Naive B cell (primary cell): ENCODE measurements at regions not wholly inside any gene's neighbourhood (a gene's known extent, or its start where the extent isn't known, plus 50 kb on each side); places are given as distances from the start of the nearest gene placed in this dataset.

Experiments used
- ATAC-seq, 2 donors: fragments of 150-1000 bp; cut with Tn5 transposase; 2 replicates each; pipeline ENCODE4 v1.10.0; 2021; ENCODE audit warnings: low read depth in 2 of 2, mild to moderate bottlenecking in 2 of 2, moderate library complexity in 2 of 2
- DNase-seq: peaks from one replicate; pipeline ENCODE4 v3.0.0; 2022
- H3K27ac Mint-ChIP-seq, 6 donors: one replicate each; pipeline ENCODE4 v1.8.0; 2020 to 2022; ENCODE audit warnings: mild to moderate bottlenecking in 6 of 6, mixed read lengths in 6 of 6, moderate library complexity in 5 of 6, inconsistent platforms in 2 of 6
- H3K27me3 Mint-ChIP-seq, 3 donors: one replicate each; pipeline ENCODE4 v1.8.0; 2021 to 2022; ENCODE audit warnings: mixed read lengths in 3 of 3, mild to moderate bottlenecking in 1 of 3
- H3K36me3 Mint-ChIP-seq, 2 donors: one replicate each; pipeline ENCODE4 v1.8.0; 2020 to 2022; ENCODE audit warnings: mixed read lengths in 2 of 2, inconsistent platforms in 1 of 2, mild to moderate bottlenecking in 1 of 2
- H3K4me1 Mint-ChIP-seq, 3 donors: one replicate each; pipeline ENCODE4 v1.8.0; 2020 to 2022; ENCODE audit warnings: mixed read lengths in 3 of 3, inconsistent platforms in 1 of 3, mild to moderate bottlenecking in 1 of 3, moderate library complexity in 1 of 3
- H3K4me3 Mint-ChIP-seq, 8 donors: one replicate each; pipeline ENCODE4 v1.8.0; 2020 to 2022; ENCODE audit warnings: mild to moderate bottlenecking in 8 of 8, mixed read lengths in 8 of 8, moderate library complexity in 8 of 8, inconsistent platforms in 2 of 8
- H3K9me3 Mint-ChIP-seq, 7 donors: one replicate each; pipeline ENCODE4 v1.8.0; 2020 to 2022; ENCODE audit warnings: mixed read lengths in 7 of 7, mild to moderate bottlenecking in 5 of 7, inconsistent platforms in 2 of 7, moderate library complexity in 1 of 7

DNA sequence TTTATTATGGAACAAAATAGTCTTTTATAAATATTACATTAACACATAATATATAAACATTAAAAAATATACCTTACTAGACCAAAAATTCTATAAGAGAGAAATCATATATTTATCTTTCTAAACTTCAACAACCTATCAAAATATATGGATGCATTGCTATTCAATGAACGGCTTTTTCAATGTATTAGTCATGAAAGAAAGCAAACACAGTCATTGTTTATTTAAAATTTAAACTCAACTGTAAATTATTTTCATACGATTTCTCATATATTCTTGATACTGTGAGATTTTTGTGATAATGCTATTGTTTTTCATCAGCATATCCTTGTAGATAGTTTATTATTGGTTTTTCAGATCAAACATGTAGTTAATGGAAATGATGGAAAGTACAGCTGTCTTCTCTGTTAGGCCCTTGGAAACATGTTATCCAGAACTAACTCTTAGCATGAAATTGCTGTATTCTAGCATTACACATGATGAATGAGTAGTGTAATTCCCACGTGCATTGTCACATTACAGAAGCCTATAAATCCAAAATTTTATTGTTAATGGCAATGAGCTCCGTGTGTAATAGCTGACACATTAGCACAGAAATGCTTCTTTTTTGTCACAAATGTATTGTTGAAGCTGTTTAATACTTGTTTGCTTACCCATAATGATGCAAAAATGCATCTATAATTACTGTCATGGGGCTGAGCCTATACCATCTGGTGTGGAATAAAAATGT, 1639.9 kb downstream of the SLITRK5 start:
- no peak for ATAC-seq
- Mint-ChIP-seq H3K36me3 (no peaks in the 10 kb centered on the region), H3K9me3 (peaks cover 0 to 8% (median 2%) of the 10 kb centered on the region in 7 donors), H3K4me3 (no peak overlapping the region), H3K27ac (no peak overlapping the region), H3K4me1 (no peaks in the 10 kb centered on the region), H3K27me3 (no peaks in the 10 kb centered on the region)
- DNase-seq: no peak

DNA sequence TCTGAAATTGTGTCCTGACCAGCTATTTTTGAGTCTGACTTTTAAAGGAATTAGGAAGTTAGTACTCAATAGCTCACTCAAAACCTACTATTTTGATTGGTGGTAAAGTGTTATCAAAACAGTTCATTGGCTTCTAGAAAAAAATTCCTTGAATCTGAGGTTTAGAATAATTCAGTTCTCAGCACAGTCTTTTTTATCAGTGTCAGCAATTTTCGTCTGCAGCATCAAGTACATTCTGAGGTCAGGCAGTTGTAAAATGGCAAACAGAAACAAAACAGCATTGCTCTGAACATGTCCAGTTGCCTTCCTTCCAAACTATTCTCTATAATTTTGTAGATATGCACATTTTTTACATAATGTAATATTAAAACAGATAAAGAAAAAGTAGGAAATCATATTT, 1644.1 kb downstream of the SLITRK5 start:
- no peak for ATAC-seq
- no peak overlapping the region for H3K4me3 Mint-ChIP-seq
- H3K36me3 Mint-ChIP-seq: no peaks in the 10 kb centered on the region
- H3K9me3 Mint-ChIP-seq: peaks cover 0 to 10% (median 3%) of the 10 kb centered on the region in 7 donors
- H3K27ac Mint-ChIP-seq: no peak overlapping the region
- H3K4me1 Mint-ChIP-seq: no peaks in the 10 kb centered on the region
- no peaks in the 10 kb centered on the region for H3K27me3 Mint-ChIP-seq
- DNase-seq: no peak

DNA sequence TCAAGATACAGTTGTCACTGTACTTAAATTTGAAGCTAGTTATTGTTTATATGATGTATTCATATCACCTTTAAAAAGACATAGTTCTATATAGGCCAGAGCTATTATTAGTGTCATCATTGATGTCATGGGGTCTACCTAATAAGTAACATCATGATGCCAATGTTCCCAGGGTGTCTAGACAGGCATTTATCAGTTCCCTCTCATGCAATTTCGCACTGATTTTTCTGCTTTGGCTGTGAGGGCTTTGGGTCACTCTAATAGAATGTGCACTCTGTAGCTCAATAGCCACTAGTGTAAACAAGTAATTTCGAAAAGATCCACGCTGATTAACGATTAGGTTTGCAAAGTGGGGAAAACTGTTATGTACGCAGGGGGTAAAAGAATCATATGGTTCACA, 1651.3 kb downstream of the SLITRK5 start:
- Mint-ChIP-seq H3K27ac (no peak overlapping the region), H3K27me3 (no peaks in the 10 kb centered on the region), H3K9me3 (peaks cover 0 to 7% (median 0%) of the 10 kb centered on the region in 7 donors), H3K4me3 (no peak overlapping the region), H3K36me3 (no peaks in the 10 kb centered on the region), H3K4me1 (no peaks in the 10 kb centered on the region)
- no peak for ATAC-seq
- DNase-seq: no peak

DNA sequence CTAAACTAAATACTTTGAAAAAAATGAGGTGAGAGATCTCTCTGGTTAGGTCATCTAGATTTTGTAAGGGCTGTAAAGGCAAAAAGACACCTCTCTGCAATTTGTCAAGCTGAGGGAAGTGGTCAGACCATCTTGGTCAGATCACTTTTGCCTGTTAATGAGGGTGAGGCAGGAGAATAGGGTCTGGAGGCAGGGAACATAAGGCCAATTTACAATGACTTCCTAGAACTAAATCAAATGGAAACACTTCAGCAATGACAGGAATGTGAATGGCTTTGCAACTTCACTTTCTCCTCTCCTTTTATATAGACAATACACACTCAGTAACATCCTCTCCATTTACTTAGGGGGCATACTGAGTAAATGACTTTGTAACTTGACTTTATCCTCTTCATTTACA, 1653.4 kb downstream of the SLITRK5 start:
- Mint-ChIP-seq H3K27me3 (no peaks in the 10 kb centered on the region), H3K9me3 (peaks cover 0 to 7% (median 0%) of the 10 kb centered on the region in 7 donors), H3K27ac (no peak overlapping the region), H3K36me3 (no peaks in the 10 kb centered on the region), H3K4me3 (no peak overlapping the region), H3K4me1 (no peaks in the 10 kb centered on the region)
- no peak for DNase-seq
- no peak for ATAC-seq

DNA sequence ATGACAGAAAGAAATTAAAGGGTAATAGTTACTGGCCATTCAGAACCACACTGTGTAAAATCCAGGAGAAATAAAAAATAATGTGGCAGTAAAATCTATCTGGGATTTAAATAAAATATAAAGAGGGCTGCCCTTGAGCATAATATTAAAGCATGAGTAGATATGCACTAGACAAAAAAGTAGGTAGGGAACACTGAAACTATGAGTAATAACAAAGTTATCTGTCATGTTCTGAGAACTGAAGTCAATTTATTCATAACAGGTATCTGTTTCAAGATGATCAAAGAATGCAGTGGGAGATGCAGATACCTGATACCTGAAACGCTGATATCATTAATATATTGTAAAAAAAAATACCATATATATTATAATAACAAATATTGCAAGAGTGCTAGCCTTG, 1672.0 kb downstream of the SLITRK5 start:
- no peaks in the 10 kb centered on the region for H3K36me3 Mint-ChIP-seq
- no peak overlapping the region for H3K27ac Mint-ChIP-seq
- peaks cover 0 to 5% (median 0%) of the 10 kb centered on the region in 7 donors for H3K9me3 Mint-ChIP-seq
- H3K4me3 Mint-ChIP-seq: no peak overlapping the region
- no peaks in the 10 kb centered on the region for H3K4me1 Mint-ChIP-seq
- DNase-seq (no peak), ATAC-seq (no peak)
- H3K27me3 Mint-ChIP-seq: no peaks in the 10 kb centered on the region

DNA sequence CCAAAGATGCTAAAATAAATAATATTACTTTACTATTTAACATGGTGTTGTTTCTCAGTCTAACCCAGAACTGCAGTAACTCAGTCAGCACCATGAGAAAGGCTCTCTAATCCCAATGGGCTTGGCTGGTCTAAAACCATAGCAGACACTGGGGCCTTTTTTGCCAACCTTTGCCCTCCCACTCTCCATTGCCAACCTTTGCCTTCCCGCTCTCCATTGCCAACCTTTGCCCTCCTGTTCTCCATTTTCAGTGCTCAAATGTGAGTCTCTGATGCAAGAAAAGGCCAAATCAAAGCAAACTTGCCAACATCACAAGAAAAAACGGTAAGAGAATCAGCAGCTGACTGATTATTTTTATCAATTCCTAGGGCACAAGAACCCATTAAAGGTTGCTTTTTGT, 1681.2 kb downstream of the SLITRK5 start:
- ATAC-seq (no peak), DNase-seq (no peak)
- no peaks in the 10 kb centered on the region for H3K4me1 Mint-ChIP-seq
- H3K4me3 Mint-ChIP-seq: no peak overlapping the region
- H3K9me3 Mint-ChIP-seq: peaks cover 0 to 6% (median 2%) of the 10 kb centered on the region in 7 donors
- H3K27me3 Mint-ChIP-seq: no peaks in the 10 kb centered on the region
- no peak overlapping the region for H3K27ac Mint-ChIP-seq
- H3K36me3 Mint-ChIP-seq: no peaks in the 10 kb centered on the region

DNA sequence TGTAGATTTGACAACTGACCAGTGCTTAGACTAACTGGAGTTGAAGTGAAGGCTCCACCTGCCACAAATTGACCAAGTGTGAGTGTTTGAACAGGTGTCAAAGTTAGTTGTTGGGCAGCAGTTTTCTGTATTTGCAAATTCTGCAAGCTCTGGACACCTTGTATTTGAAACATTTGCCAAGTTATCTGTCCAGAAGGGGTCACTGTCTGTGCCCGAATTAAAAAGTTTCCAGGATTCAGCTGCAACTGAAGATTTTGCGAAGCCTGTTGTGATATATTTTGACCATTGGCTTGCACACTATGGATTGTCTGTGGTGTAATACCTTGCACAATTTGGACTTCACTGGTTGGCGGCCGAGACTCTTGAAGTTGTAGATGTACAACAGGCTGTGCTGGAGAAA, 1690.7 kb downstream of the SLITRK5 start:
- Mint-ChIP-seq H3K9me3 (peaks cover 0 to 9% (median 1%) of the 10 kb centered on the region in 7 donors), H3K27ac (no peak overlapping the region), H3K36me3 (no peaks in the 10 kb centered on the region), H3K4me3 (no peak overlapping the region), H3K27me3 (no peaks in the 10 kb centered on the region), H3K4me1 (no peaks in the 10 kb centered on the region)
- ATAC-seq (no peak), DNase-seq (no peak)

DNA sequence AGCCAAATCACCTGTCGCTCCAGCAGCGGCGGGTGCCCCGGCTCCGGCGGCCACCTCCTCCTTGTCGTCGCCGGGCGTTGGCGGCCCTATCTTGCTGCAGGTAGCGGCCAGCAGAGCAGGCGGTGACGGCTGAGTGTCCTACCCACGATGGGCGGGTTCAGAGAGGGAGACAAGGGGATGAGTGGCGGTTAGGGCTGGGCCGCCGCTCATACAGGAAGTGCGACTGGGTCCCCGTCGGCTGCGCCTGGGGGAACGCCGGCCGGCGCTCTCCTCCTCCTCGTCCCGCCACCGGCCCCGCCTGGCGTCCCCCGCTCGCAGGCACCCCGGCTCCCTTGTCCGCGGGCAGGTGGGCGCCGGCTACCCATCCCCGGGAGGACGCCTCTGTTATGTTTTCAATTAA, 1692.0 kb downstream of the SLITRK5 start:
- Mint-ChIP-seq H3K27me3 (no peaks in the 10 kb centered on the region), H3K9me3 (peaks cover 0 to 5% (median 2%) of the 10 kb centered on the region in 7 donors), H3K4me1 (no peaks in the 10 kb centered on the region), H3K27ac (no peak overlapping the region), H3K36me3 (no peaks in the 10 kb centered on the region), H3K4me3 (no peak overlapping the region)
- DNase-seq (no peak), ATAC-seq (no peak)

DNA sequence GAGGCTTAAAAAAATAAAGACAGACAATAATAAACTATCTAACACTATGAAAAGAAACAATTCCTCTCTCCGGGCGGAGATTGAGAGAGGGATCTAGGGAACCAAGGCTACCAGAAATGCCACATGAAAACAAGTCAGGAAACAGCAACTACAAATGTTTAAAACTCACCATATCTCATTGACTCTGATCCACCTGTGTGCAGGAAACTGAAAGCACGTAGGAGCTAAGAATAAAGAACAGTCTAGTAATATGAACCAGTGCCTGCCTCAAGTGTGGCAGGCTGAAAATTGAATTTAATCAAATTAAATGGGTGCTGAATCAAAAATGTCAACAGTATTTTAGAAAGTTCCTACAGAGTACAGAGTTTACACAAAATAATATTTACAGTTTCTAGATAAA, 1701.0 kb downstream of the SLITRK5 start:
- H3K4me1 Mint-ChIP-seq: no peaks in the 10 kb centered on the region
- no peak overlapping the region for H3K4me3 Mint-ChIP-seq
- H3K27me3 Mint-ChIP-seq: no peaks in the 10 kb centered on the region
- no peak overlapping the region for H3K27ac Mint-ChIP-seq
- no peaks in the 10 kb centered on the region for H3K36me3 Mint-ChIP-seq
- ATAC-seq (no peak), DNase-seq (no peak)
- peaks cover 0 to 6% (median under 1%) of the 10 kb centered on the region in 7 donors for H3K9me3 Mint-ChIP-seq

DNA sequence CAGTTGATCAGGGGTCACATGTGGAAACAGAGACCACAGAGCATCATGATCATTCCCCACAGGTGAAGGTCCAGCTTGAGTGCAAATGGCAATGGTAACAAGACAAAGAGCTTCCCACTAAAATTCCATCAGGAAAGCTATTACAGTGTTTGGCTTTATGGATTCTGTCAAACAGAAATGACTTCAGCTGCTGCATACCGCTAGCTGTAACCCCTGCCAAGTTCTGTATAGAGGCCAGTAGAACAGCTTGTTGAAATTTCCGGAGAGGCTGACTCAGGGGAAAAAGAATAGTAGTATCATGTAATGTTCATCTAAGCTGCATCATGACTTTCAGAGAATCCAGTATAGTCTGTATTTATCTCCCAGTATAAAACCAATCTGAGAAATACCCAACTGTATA, 1704.7 kb downstream of the SLITRK5 start:
- Mint-ChIP-seq H3K4me1 (no peaks in the 10 kb centered on the region), H3K4me3 (no peak overlapping the region), H3K27ac (no peak overlapping the region), H3K27me3 (no peaks in the 10 kb centered on the region), H3K36me3 (no peaks in the 10 kb centered on the region), H3K9me3 (peaks cover 0 to 6% (median 0%) of the 10 kb centered on the region in 7 donors)
- no peak for ATAC-seq
- DNase-seq: no peak

DNA sequence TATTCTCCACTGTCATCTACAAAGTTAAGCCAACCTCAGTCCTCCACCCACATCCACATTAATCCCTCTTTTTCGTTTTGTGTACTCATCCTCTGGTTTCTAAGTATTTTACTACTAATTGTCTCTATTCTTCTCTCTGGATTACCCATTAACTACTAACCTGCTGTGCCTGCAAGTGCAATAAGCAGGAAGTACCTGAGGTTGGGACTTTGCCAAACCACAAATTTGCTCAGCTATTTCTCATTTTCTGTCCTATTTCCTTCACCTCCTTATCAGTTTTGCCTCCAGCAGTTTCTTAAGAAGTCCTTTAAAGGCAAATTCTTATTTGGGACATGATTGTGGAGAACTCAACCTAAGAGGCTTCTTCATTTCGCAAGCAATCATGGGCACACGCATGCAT, 1708.9 kb downstream of the SLITRK5 start:
- Mint-ChIP-seq H3K4me3 (no peak overlapping the region), H3K27ac (no peak overlapping the region), H3K36me3 (no peaks in the 10 kb centered on the region)

DNA sequence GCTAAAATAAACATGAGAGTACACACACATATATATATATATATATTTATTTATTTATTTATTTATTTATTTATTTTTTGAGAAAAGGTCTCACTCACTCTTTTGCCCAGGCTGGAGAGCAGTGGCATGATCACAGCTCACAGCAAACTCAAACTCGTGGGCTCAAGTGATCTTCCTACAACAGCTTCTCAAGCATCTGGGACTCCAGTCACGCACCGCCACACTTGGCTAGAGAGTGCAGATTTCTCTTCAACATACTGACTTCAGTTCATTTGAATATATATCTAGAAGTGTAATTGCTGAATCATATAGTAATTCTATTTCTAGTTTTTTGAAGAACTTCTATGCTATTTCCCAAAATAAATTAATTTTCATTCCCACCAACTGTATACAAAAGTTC, 1711.8 kb downstream of the SLITRK5 start:
- no peaks in the 10 kb centered on the region for H3K36me3 Mint-ChIP-seq

More for the DNA sequence above, 1708.9 kb downstream of the SLITRK5 start:
- ATAC-seq (no peak), DNase-seq (no peak)
- H3K4me1 Mint-ChIP-seq: no peaks in the 10 kb centered on the region
- H3K27me3 Mint-ChIP-seq: no peaks in the 10 kb centered on the region
- peaks cover 0 to 7% (median 3%) of the 10 kb centered on the region in 7 donors for H3K9me3 Mint-ChIP-seq

DNA sequence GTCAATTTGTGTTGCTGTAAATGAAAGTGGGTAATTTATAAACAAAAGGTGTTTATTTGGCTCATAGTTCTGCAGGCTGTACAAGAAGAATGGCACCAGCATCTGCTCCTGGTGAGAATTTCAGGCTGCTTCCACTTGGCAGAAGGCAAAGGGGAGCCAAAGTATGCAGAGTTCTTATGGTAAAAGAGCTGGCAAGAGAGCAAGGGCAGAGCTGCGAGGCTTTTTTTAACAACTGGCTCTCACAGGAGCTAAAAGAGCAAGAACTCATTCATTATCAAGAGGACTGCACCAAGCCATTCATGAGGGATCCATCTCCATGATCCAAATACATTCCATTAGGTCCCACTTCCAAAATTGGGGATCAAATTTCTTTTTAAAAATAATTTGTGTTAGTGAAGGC, 1712.7 kb downstream of the SLITRK5 start:
- DNase-seq (no peak), ATAC-seq (no peak)
- Mint-ChIP-seq H3K27me3 (no peaks in the 10 kb centered on the region), H3K4me1 (no peaks in the 10 kb centered on the region), H3K9me3 (peaks cover 0 to 13% (median 5%) of the 10 kb centered on the region in 7 donors), H3K27ac (no peak overlapping the region), H3K4me3 (no peak overlapping the region), H3K36me3 (no peaks in the 10 kb centered on the region)

More for the DNA sequence above, 1711.8 kb downstream of the SLITRK5 start:
- Mint-ChIP-seq H3K9me3 (peaks cover 0 to 13% (median 5%) of the 10 kb centered on the region in 7 donors), H3K27me3 (no peaks in the 10 kb centered on the region), H3K27ac (no peak overlapping the region), H3K4me3 (no peak overlapping the region), H3K4me1 (no peaks in the 10 kb centered on the region)
- DNase-seq: no peak
- no peak for ATAC-seq

DNA sequence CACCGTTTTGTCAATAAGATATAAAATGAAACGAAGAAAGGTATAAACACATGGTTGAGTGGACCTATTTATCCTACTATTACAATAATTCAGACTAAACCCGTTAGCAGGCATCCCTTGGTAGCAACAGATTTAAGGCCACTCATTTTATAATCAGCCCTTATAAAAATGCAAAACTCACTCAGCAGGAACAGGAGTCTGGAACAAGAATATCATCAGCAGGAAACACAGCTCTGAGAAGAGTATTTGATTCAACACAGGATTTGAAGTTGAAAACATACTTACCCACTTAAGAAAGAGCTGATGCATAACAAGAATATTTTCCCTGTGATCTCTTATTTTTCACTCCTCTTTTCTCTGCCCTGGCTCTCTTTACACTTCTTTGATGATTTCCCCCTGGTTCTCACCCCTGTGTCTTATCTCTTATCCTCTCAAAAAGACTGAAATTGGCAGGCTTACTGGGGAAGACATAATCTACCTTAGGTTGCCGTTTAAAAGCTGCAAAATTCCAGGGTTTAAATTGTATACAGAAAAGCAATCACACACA, 1722.7 kb downstream of the SLITRK5 start:
- no peaks in the 10 kb centered on the region for H3K4me1 Mint-ChIP-seq
- ATAC-seq (no peak), DNase-seq (no peak)
- peaks cover 0 to 12% (median 5%) of the 10 kb centered on the region in 7 donors for H3K9me3 Mint-ChIP-seq
- no peak overlapping the region for H3K27ac Mint-ChIP-seq
- no peaks in the 10 kb centered on the region for H3K36me3 Mint-ChIP-seq
- H3K27me3 Mint-ChIP-seq: no peaks in the 10 kb centered on the region
- no peak overlapping the region for H3K4me3 Mint-ChIP-seq
